Activated CD8-positive, alpha-beta T cell treated with anti-CD3 and anti-CD28 coated beads, Interleukin-2, amount 10 ng/mL, durations not matched to agents 7 days and 5 days (primary cell): ENCODE measurements at regions not wholly inside any gene's neighbourhood (a gene's known extent, or its start where the extent isn't known, plus 50 kb on each side); places are given as distances from the start of the nearest gene placed in this dataset.
"Not testable (repeated sequence)": the region's sequence is repeated elsewhere in the genome, so short reads cannot be mapped to it uniquely, and the experiment has no call there.

ENCODE experiments used
- ATAC-seq: fragments of 150-1000 bp; cut with Tn5 transposase; one replicate; pipeline ENCODE4 v1.10.0; 2021; ENCODE audit warnings: moderate library complexity
- CTCF ChIA-PET: fragments of 350-600 bp; sonication (Branson Sonifier 250); formaldehyde crosslinking; loops from one replicate; lab custom pipeline; 2021; ENCODE audit warnings: antibody characterized with exemption; lab: Charles Lee
- POLR2A ChIA-PET: fragments of 350-600 bp; sonication (Branson Sonifier 250); formaldehyde crosslinking; loops from one replicate; lab custom pipeline; 2021; ENCODE audit warnings: antibody characterized with exemption; lab: Charles Lee
- DNase-seq: peaks from one replicate; pipeline ENCODE4 v3.0.0-alpha.2; 2020
- H3K27ac Mint-ChIP-seq: one replicate; pipeline ENCODE4 v1.8.0; 2021; ENCODE audit warnings: mild to moderate bottlenecking, mixed read lengths
- H3K27me3 Mint-ChIP-seq: one replicate; pipeline ENCODE4 v1.8.0; 2021; ENCODE audit warnings: low read depth, mixed read lengths
- H3K36me3 Mint-ChIP-seq: one replicate; pipeline ENCODE4 v1.8.0; 2021; ENCODE audit warnings: low read depth, mixed read lengths
- H3K4me1 Mint-ChIP-seq: one replicate; pipeline ENCODE4 v1.8.0; 2021; ENCODE audit warnings: low read depth, mixed read lengths
- H3K4me3 Mint-ChIP-seq: one replicate; pipeline ENCODE4 v1.8.0; 2021; ENCODE audit warnings: mild to moderate bottlenecking, mixed read lengths
- H3K9me3 Mint-ChIP-seq: one replicate; pipeline ENCODE4 v1.8.0; 2022; ENCODE audit warnings: mixed read lengths; ENCODE audit not compliant: insufficient read depth

- POLR2A ChIA-PET = no interaction called here
- CTCF ChIA-PET = no interaction called here
- Mint-ChIP-seq H3K4me3 (no peak overlapping the region), H3K4me1 (no peaks in the 10 kb centered on the region), H3K9me3 (no peaks in the 10 kb centered on the region), H3K27me3 (peaks cover 19% of the 10 kb centered on the region), H3K36me3 (no peaks in the 10 kb centered on the region), H3K27ac (no peak overlapping the region)
- no peak for DNase-seq
- no peak for ATAC-seq
Measured at GRCh38 chr11:69574608-69575255, 66.2 kb upstream of the CCND1 start.

DNA sequence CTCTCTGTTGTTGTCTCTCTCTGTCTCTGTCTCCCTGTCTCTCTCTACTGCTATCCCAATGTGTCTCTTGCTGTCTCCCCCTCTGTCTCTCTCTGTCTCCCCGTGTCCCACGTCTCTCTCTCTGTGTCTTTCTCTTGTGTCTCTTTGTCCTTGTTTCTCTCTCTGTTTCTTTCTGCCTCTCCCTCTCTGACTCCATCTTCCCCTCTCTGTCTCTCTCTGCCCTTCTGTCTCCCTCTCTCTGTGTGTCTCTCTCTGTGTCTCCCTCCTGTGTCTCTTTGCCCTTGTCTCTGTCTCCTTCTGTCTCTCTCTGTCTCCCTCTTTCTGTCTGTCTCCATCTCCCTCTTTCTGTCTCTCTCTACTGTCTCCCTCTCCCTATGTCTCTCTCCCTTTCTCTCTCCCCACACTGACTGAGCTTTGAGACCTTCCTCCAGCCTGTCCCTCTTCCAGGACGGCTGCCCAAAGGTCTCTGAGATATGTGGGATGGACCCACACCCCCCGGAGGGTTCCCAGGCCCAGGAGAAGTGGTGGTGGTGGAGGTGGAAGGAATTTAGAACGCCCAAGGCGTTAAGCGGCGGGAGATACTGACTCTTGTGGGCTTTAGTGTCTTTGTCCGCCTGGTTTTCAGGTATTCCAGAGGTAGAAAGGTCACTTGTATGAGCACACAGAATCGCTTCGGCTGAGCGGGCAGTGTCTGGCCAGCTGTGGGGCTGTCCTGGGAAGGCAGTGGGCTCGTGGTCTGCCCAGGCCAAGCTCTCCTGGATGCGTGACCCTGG is 65.5 kb upstream of the CCND1 start:
- no peak for DNase-seq
- no peak for ATAC-seq
- Mint-ChIP-seq H3K4me3 (no peak overlapping the region), H3K4me1 (no peaks in the 10 kb centered on the region), H3K27me3 (peaks cover 19% of the 10 kb centered on the region), H3K9me3 (no peaks in the 10 kb centered on the region), H3K36me3 (no peaks in the 10 kb centered on the region), H3K27ac (no peak overlapping the region)
- ChIA-PET CTCF (no interaction called here), POLR2A (interaction anchor here (0.6 kb wide), 1 partner anchor 315 kb away, joined by 3 read pairs; no protein-coding TSS in a partner anchor)

GRCh38 chr11:69576069-69576782 is 64.7 kb upstream of the CCND1 start:
- H3K27me3 Mint-ChIP-seq = peaks cover 20% of the 10 kb centered on the region
- ATAC-seq = no peak
- H3K4me3 Mint-ChIP-seq = no peak overlapping the region
- CTCF ChIA-PET = interaction anchor here (0.7 kb wide), 1 partner anchor 376 kb away, joined by 3 read pairs; no protein-coding TSS in a partner anchor
- no peaks in the 10 kb centered on the region for H3K4me1 Mint-ChIP-seq
- H3K9me3 Mint-ChIP-seq = no peaks in the 10 kb centered on the region
- DNase-seq = no peak
- POLR2A ChIA-PET = interaction anchor here (0.6 kb wide), 1 partner anchor 315 kb away, joined by 3 read pairs; no protein-coding TSS in a partner anchor
- H3K36me3 Mint-ChIP-seq = no peaks in the 10 kb centered on the region
- no peak overlapping the region for H3K27ac Mint-ChIP-seq

DNA sequence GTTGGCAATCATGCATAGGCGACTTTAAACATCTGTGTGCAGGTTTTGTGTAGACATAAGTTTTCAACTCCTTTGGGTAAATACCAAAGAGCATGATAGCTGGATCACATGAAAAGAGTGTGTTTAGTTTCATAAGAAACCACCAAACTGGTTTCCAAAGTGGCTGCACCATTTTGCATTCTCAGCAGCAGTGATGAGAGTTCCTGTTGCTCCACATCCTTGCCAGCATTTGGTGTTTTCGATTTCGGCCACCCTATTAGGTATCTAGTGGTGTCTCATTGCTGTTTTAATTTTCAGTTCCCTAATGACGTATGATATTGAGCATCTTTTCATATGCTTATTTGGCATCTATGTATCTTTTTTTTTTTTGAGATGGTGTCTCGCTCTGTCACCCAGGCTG is 62.8 kb upstream of the CCND1 start:
- H3K4me3 Mint-ChIP-seq = no peak overlapping the region
- POLR2A ChIA-PET = no interaction called here
- CTCF ChIA-PET = no interaction called here

GRCh38 chr11:69580529-69580928 is 60.4 kb upstream of the CCND1 start:
- ChIA-PET POLR2A (no interaction called here), CTCF (no interaction called here)
- no peaks in the 10 kb centered on the region for H3K36me3 Mint-ChIP-seq
- no peak overlapping the region for H3K27ac Mint-ChIP-seq
- ATAC-seq (no peak), DNase-seq (no peak)
- peaks cover 23% of the 10 kb centered on the region for H3K27me3 Mint-ChIP-seq
- no peaks in the 10 kb centered on the region for H3K4me1 Mint-ChIP-seq
- H3K9me3 Mint-ChIP-seq = no peaks in the 10 kb centered on the region
- no peak overlapping the region for H3K4me3 Mint-ChIP-seq

More for the DNA sequence above, 62.8 kb upstream of the CCND1 start:
- Mint-ChIP-seq H3K36me3 (no peaks in the 10 kb centered on the region), H3K27ac (no peak overlapping the region), H3K9me3 (no peaks in the 10 kb centered on the region), H3K27me3 (peaks cover 24% of the 10 kb centered on the region), H3K4me1 (no peaks in the 10 kb centered on the region)
- DNase-seq (no peak), ATAC-seq (no peak)

DNA sequence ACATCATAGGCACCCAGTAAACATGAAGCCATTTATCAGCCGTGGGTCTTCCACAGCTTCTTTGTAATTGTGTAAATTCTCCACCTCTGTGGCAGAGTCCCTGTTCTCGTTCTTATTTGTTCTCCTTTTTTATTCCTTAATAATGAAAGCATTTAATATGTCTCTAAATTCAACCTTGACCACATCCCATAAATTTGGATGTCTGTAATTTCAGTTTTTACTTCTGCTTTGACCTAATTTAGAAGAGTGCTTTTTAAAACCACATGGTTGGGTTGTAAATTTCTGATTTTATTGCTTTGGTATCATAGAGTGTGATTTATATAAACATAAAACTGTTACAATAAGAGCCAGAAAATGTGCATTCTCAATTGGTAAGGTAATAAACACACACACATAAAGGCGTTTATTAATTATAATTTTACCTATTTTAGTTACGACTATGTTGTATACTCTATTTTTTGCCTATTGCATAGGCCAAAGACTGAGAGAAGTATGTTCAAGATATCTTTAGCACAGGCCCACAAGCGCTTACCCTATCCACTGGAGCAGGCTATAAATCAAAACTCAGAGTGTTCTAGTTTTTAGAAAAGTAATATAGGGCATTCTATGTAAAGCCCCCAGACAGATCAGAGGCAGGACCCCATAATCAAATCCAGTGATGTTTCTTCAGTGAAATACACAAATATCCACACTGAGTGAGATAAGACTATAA is 58.0 kb upstream of the CCND1 start:
- Mint-ChIP-seq H3K4me3 (no peak overlapping the region), H3K27me3 (peaks cover 11% of the 10 kb centered on the region), H3K27ac (no peak overlapping the region), H3K36me3 (no peaks in the 10 kb centered on the region), H3K9me3 (no peaks in the 10 kb centered on the region), H3K4me1 (no peaks in the 10 kb centered on the region)
- ChIA-PET POLR2A (no interaction called here), CTCF (no interaction called here)
- no peak for DNase-seq
- no peak for ATAC-seq

DNA sequence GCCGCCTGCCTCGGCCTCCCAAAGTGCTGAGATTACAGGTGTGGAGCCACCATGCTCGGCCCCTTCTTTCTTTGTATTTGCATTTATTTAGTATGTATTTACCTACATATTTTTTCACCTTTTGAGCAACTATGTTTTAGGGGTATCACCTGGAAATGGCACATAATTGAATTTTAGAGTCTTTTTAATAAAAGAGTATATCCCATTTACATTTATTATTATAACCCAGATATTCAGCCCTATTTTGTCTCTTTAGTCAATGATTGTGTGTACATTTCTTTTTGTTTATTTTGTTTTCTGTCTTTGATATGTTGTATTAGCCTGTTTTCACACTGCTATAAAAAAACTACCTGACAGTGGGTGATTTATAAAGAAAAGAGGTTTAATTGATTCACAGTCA is 56.8 kb upstream of the CCND1 start:
- H3K36me3 Mint-ChIP-seq = no peaks in the 10 kb centered on the region

DNA sequence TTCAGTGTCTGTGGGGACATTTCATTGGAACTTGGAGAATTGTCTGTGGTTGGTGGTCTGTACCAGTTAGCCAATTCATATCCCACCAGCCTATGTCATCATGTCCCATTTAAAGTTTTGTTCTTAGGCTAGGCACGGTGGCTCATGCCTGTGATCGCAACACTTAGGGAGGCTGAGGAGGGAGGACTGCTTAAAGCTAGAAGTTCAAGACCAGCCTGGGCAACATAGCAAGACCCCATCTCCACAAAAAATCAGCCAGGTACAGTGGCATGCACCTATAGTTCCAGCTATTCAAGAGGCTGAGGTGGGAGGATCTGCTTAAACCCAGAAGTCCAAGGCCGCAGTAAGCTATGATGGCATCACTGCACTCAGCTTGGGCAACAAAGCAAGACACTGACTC is 55.6 kb upstream of the CCND1 start:
- no peaks in the 10 kb centered on the region for H3K4me1 Mint-ChIP-seq
- CTCF ChIA-PET = no interaction called here
- H3K4me3 Mint-ChIP-seq = no peak overlapping the region
- DNase-seq (no peak), ATAC-seq (no peak)
- no peaks in the 10 kb centered on the region for H3K36me3 Mint-ChIP-seq
- no peak overlapping the region for H3K27ac Mint-ChIP-seq
- peaks cover 11% of the 10 kb centered on the region for H3K27me3 Mint-ChIP-seq
- POLR2A ChIA-PET = no interaction called here
- no peaks in the 10 kb centered on the region for H3K9me3 Mint-ChIP-seq

More for the DNA sequence above, 56.8 kb upstream of the CCND1 start:
- Mint-ChIP-seq H3K4me1 (no peaks in the 10 kb centered on the region), H3K27me3 (peaks cover 11% of the 10 kb centered on the region), H3K4me3 (no peak overlapping the region), H3K27ac (no peak overlapping the region), H3K9me3 (no peaks in the 10 kb centered on the region)
- POLR2A ChIA-PET = no interaction called here
- DNase-seq = no peak
- CTCF ChIA-PET = no interaction called here
- ATAC-seq = no peak

DNA sequence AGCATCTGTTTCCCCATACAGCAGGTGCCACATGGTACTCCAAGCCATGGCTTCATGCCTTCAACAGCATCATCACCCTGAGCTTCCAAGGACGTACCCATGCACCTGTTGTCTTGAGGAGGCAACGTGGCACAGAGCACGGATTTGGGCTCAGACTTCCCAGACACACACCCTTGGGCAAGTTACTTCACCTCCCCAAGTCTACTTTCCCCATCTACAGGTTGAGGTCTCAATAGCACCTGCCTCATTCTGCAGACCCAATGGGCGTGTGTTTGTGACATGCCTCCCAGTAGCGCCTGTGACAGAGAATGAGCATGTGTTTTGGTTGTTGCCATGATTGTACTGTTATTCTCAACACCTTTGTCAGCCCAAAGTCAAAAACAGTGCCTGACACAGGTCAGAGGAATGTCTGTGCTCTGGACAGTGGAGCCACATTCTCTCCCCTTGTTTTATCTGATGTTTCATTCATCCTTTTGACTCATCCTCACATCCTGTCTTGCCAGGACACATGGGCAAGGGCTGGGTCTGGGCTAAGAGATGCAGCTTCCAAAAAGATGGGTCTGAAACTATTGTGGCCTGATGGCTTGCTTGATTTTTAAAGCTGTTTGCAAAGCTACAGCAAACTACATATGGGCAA is 53.4 kb upstream of the CCND1 start:
- ATAC-seq = no peak
- H3K36me3 Mint-ChIP-seq = no peaks in the 10 kb centered on the region
- H3K27ac Mint-ChIP-seq = no peak overlapping the region
- H3K4me1 Mint-ChIP-seq = no peaks in the 10 kb centered on the region
- H3K4me3 Mint-ChIP-seq = no peak overlapping the region
- peaks cover 6% of the 10 kb centered on the region for H3K27me3 Mint-ChIP-seq
- CTCF ChIA-PET = no interaction called here
- POLR2A ChIA-PET = no interaction called here
- no peak for DNase-seq
- no peaks in the 10 kb centered on the region for H3K9me3 Mint-ChIP-seq

DNA sequence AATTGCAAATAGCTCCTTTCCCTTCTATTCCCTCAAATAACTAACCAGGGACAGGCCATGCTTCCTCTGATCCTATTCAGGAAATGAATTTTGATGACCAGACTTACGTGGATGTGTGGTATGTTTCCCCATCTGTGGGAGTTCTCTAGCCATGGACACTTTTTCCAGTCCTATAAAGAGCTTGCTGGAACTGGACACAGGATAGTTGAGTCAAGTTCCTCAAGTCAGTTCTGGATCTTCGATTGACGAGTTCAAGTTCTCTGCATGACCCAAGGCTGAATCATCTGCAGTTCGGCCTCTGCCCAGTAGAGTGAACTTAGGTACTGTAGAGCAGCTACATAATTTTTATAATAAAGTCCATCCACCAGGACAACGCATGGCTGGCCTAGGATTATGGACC is 52.7 kb upstream of the CCND1 start:
- CTCF ChIA-PET = interaction anchor here (1.2 kb wide), 1 partner anchor 82 kb away, joined by 4 read pairs; no protein-coding TSS in a partner anchor

DNA sequence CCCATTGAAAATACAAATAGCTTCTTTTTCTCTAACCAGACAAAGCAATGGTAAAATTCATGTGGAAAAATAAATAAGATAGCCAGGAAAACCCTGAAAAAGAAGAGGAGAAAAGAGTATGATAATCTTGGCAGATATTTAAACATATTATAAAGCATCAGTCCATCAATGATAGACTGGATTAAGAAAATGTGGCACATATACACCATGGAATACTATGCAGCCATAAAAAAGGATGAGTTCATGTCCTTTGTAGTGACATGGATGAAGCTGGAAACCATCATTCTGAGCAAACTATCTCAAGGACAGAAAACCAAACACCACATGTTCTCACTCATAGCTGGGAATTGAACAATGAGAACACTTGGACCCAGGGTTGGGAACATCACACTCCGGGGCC is 50.9 kb upstream of the CCND1 start:
- H3K27me3 Mint-ChIP-seq, ATAC-seq, H3K27ac Mint-ChIP-seq, POLR2A ChIA-PET, CTCF ChIA-PET, H3K36me3 Mint-ChIP-seq, DNase-seq, H3K4me3 Mint-ChIP-seq, H3K4me1 Mint-ChIP-seq, H3K9me3 Mint-ChIP-seq: not testable (repeated sequence)

More for the DNA sequence above, 52.7 kb upstream of the CCND1 start:
- ATAC-seq (no peak), DNase-seq (no peak)
- Mint-ChIP-seq H3K4me1 (no peaks in the 10 kb centered on the region), H3K36me3 (no peaks in the 10 kb centered on the region), H3K27me3 (peaks cover 6% of the 10 kb centered on the region), H3K27ac (no peak overlapping the region), H3K4me3 (no peak overlapping the region), H3K9me3 (no peaks in the 10 kb centered on the region)
- POLR2A ChIA-PET = no interaction called here
